ENCODE measurements at regions not wholly inside any gene's neighbourhood (a gene's known extent, or its start where the extent isn't known, plus 50 kb on each side); places are given as distances from the start of the nearest gene placed in this dataset.

DNA sequence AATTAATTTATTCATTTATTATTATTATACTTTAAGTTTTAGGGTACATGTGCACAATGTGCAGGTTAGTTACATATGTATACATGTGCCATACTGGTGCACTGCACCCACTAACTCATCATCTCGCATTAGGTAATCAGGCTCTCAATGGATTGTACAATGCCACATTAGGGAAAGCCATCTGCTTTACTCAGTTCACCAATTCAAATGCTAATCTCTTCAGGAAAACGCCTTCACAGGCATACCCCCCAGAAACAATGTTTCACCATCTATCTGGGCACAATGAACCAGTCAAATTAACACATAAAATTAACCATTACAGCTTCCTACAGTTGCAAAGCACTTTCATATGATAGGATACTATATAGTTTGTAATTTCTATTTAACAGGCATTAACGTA lies 84.8 kb upstream of the DNAJC10 start:
- TF ChIP-seq EP300 (IDR thresholded peaks at IDR 0.05) (no peak), POLR2A (IDR thresholded peaks at IDR 0.05) (no peak)

Data from tibial nerve (tissue), 3 donors.